ENCODE measurements at regions not wholly inside any gene's neighbourhood (a gene's known extent, or its start where the extent isn't known, plus 50 kb on each side); places are given as distances from the start of the nearest gene placed in this dataset.

- CTCF ChIA-PET = interaction anchor here (0.5 to 0.6 kb wide), 2 partner anchors 248 to 772 kb away, joined by 4 to 7 read pairs; no protein-coding TSS in a partner anchor
These were observed 233.7 kb upstream of the ADAMTS9 start for GRCh38 chr3:64921281-64922065.

GRCh38 chr3:64919934-64920333 lies 232.1 kb upstream of the ADAMTS9 start:
- ChIA-PET POLR2A (no interaction called here), CTCF (no interaction called here)
- no peaks in the 10 kb centered on the region for H3K4me1 ChIP-seq (ENCODE audit: control insufficient read depth, insufficient read depth, low read length)
- H3K4me3 ChIP-seq (ENCODE audit: low read depth, low read length) = no peak overlapping the region
- H3K36me3 ChIP-seq (ENCODE audit: control insufficient read depth in 2 of 2, insufficient read depth in 1 of 2, low read length in 2 of 2) = no peaks in the 10 kb centered on the region
- no peaks in the 10 kb centered on the region for H3K9me3 ChIP-seq (ENCODE audit: control insufficient read depth, insufficient read depth, low read depth, low read length)
- H3K27ac ChIP-seq (ENCODE audit: extremely low read depth, low read depth, low read length) = no peak overlapping the region
- no peak for TF ChIP-seq ZNF266 (tag by site-specific recombination; IDR thresholded peaks at IDR 0.05; ENCODE audit: low read depth)
- TF ChIP-seq ZNF2 (tag by site-specific recombination; IDR thresholded peaks at IDR 0.05) = no peak
- TF ChIP-seq ZNF473 (tag by site-specific recombination; IDR thresholded peaks at IDR 0.05) = no peak
- TF ChIP-seq ZNF274 (IDR thresholded peaks at IDR 0.05; ENCODE audit: low read length) = no peak
- no peak for TF ChIP-seq ZNF274 (tag by site-specific recombination; IDR thresholded peaks at IDR 0.05; ENCODE audit: borderline replicate concordance)
- TF ChIP-seq ZNF837 (tag by site-specific recombination; IDR thresholded peaks at IDR 0.05) = no peak
- no peak for TF ChIP-seq OVOL3 (tag by site-specific recombination; IDR thresholded peaks at IDR 0.05)
- no peak for TF ChIP-seq ZNF501 (tag by site-specific recombination; IDR thresholded peaks at IDR 0.05)
- TF ChIP-seq ZNF341 (tag by site-specific recombination; IDR thresholded peaks at IDR 0.05; ENCODE audit: low read depth) = no peak
- TF ChIP-seq YY1 (tag by site-specific recombination; IDR thresholded peaks at IDR 0.05) = no peak
- TF ChIP-seq ZNF664 (tag by site-specific recombination; IDR thresholded peaks at IDR 0.05) = no peak

More at GRCh38 chr3:64921281-64922065, 233.7 kb upstream of the ADAMTS9 start:
- POLR2A ChIA-PET = no interaction called here
- H3K27ac ChIP-seq (ENCODE audit: extremely low read depth, low read depth, low read length) = no peak overlapping the region
- H3K36me3 ChIP-seq (ENCODE audit: control insufficient read depth in 2 of 2, insufficient read depth in 1 of 2, low read length in 2 of 2) = no peaks in the 10 kb centered on the region
- H3K4me3 ChIP-seq (ENCODE audit: low read depth, low read length) = no peak overlapping the region
- no peaks in the 10 kb centered on the region for H3K9me3 ChIP-seq (ENCODE audit: control insufficient read depth, insufficient read depth, low read depth, low read length)
- no peaks in the 10 kb centered on the region for H3K4me1 ChIP-seq (ENCODE audit: control insufficient read depth, insufficient read depth, low read length)
- no peak for TF ChIP-seq SP7 (tag by site-specific recombination; IDR thresholded peaks at IDR 0.05)
- TF ChIP-seq ZSCAN23 (tag by site-specific recombination; IDR thresholded peaks at IDR 0.05) = no peak
- no peak for TF ChIP-seq GLI4 (tag by site-specific recombination; IDR thresholded peaks at IDR 0.05)
- no peak for TF ChIP-seq RBAK (tag by site-specific recombination; IDR thresholded peaks at IDR 0.05)
- TF ChIP-seq ZNF16 (tag by site-specific recombination; IDR thresholded peaks at IDR 0.05; ENCODE audit: low read depth) = no peak

- H3K36me3 ChIP-seq (ENCODE audit: control insufficient read depth in 2 of 2, insufficient read depth in 1 of 2, low read length in 2 of 2) = no peaks in the 10 kb centered on the region
- CTCF ChIA-PET = no interaction called here
- TF ChIP-seq ZNF404 (tag by site-specific recombination; IDR thresholded peaks at IDR 0.05) (no peak), ZNF670 (tag by site-specific recombination; IDR thresholded peaks at IDR 0.05; ENCODE audit: low read depth) (no peak), FEZF1 (tag by site-specific recombination; IDR thresholded peaks at IDR 0.05) (no peak), ZNF223 (tag by site-specific recombination; IDR thresholded peaks at IDR 0.05) (no peak), ZNF624 (tag by site-specific recombination; IDR thresholded peaks at IDR 0.05) (no peak), ZNF354C (tag by site-specific recombination; IDR thresholded peaks at IDR 0.05; ENCODE audit: borderline replicate concordance, low read depth) (no peak), ZNF837 (tag by site-specific recombination; IDR thresholded peaks at IDR 0.05) (no peak), ZNF311 (tag by site-specific recombination; IDR thresholded peaks at IDR 0.05; ENCODE audit: borderline replicate concordance) (no peak), ZXDB (tag by site-specific recombination; IDR thresholded peaks at IDR 0.05) (no peak), ZNF548 (tag by site-specific recombination; IDR thresholded peaks at IDR 0.05) (no peak), PRDM2 (tag by site-specific recombination; IDR thresholded peaks at IDR 0.05; ENCODE audit: borderline replicate concordance) (no peak), KLF16 (tag by site-specific recombination; IDR thresholded peaks at IDR 0.05) (no peak), HOXC10 (CRISPR knock-in tag; IDR thresholded peaks at IDR 0.05) (no peak)
These were observed 231.2 kb upstream of the ADAMTS9 start for GRCh38 chr3:64918989-64919388.

More at GRCh38 chr3:64918989-64919388, 231.2 kb upstream of the ADAMTS9 start:
- H3K27ac ChIP-seq (ENCODE audit: extremely low read depth, low read depth, low read length) = no peak overlapping the region
- POLR2A ChIA-PET = no interaction called here
- no peaks in the 10 kb centered on the region for H3K9me3 ChIP-seq (ENCODE audit: control insufficient read depth, insufficient read depth, low read depth, low read length)
- no peaks in the 10 kb centered on the region for H3K4me1 ChIP-seq (ENCODE audit: control insufficient read depth, insufficient read depth, low read length)
- no peak overlapping the region for H3K4me3 ChIP-seq (ENCODE audit: low read depth, low read length)

Data from HEK293 (cell line).